Fibroblast of the conjunctiva (primary cell): ENCODE measurements at regions not wholly inside any gene's neighbourhood (a gene's known extent, or its start where the extent isn't known, plus 50 kb on each side); places are given as distances from the start of the nearest gene placed in this dataset.
"Not testable (repeated sequence)": the region's sequence is repeated elsewhere in the genome, so short reads cannot be mapped to it uniquely, and the experiment has no call there.

Experiments used
- DNase-seq: peaks from one replicate; pipeline ENCODE4 v3.0.0-alpha.2; 2010; ENCODE audit warnings: low read depth

DNA sequence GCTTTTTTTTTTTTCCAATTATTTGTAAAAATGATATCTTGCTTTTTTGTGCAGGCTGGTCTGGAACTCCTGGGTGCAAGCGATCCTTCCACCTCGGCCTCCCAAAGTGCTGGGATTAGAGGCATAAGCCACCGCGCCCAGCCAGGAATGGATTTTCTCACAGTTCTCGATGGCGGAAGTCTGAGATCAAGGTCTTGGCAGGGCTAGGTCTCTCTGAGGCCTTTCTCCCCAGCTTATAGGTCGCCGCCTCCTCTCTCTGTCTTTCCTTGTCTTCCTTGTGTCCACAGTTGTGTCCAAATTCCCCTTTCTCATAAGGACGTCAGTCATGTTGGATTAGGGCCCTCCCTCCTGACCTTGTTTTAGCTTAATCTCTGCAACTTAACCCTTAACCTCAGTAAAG lies 200.5 kb downstream of the UQCRFS1 start:
- DNase-seq, result no peak

DNA sequence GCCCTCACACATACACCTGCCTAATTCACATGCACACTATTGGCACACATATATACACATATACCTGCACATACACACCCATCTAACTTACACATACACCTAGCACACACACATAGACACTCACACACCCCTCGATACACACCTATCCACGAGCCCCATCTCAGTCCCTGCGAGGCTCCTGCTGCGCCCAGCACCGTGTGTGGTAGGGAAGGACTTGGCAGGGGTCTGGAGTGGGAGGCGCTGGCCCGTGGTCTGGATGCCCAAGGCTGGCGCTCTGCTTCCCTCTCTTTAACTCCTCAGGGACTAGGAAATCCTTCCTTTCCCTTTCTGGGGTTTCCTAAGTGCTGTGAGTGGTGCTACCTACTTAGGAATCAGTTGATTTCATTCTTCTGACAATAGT lies 202.7 kb downstream of the UQCRFS1 start:
- no peak for DNase-seq

- no peak for DNase-seq
These were observed 206.8 kb downstream of the UQCRFS1 start for GRCh38 chr19:29006057-29006735.

DNA sequence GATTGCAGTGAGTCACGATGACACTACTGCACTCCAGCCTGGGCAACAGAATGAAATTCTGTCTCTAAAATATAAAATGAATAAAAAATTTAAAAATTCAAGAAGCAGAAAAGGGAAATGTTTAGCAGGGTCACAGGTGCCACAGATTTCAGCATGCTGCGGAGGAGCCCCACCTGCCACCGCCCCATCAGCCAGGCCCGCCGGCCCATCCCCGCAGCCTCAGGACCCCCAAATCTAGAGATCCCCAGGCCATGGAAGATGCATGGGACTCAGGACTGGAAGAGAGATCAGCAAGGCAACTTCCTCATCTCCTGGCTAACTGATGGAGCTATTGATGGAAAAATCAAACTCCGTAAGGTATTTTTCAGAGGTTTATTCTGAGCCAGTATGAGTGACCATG lies 208.2 kb downstream of the UQCRFS1 start:
- DNase-seq, result no peak

GRCh38 chr19:29003641-29004409 lies 209.1 kb downstream of the UQCRFS1 start:
- DNase-seq, result no peak

DNA sequence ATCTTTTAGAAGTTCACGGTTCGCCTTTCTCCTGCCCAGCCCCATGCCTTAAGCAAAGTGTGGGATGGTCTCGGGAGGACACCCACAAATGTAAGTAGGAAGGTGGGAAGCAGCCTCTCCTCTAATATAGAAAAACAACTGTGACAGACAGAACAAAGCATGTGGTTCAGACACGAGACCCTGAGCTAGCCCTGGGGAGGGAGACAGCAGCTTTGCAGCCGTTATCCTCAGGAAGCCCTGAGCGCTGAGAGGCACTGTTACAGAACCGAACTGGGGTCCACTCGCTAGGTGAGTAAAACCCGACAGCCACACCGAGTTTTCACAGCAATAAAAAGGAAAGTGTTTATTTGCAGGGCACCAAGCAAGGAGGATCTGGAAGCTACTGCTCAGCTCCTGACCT lies 210.6 kb downstream of the UQCRFS1 start:
- no peak for DNase-seq

- no peak for DNase-seq
These were observed 211.2 kb downstream of the UQCRFS1 start for GRCh38 chr19:29001597-29002245.

GRCh38 chr19:29001141-29001581 lies 211.8 kb downstream of the UQCRFS1 start:
- no peak for DNase-seq

DNA sequence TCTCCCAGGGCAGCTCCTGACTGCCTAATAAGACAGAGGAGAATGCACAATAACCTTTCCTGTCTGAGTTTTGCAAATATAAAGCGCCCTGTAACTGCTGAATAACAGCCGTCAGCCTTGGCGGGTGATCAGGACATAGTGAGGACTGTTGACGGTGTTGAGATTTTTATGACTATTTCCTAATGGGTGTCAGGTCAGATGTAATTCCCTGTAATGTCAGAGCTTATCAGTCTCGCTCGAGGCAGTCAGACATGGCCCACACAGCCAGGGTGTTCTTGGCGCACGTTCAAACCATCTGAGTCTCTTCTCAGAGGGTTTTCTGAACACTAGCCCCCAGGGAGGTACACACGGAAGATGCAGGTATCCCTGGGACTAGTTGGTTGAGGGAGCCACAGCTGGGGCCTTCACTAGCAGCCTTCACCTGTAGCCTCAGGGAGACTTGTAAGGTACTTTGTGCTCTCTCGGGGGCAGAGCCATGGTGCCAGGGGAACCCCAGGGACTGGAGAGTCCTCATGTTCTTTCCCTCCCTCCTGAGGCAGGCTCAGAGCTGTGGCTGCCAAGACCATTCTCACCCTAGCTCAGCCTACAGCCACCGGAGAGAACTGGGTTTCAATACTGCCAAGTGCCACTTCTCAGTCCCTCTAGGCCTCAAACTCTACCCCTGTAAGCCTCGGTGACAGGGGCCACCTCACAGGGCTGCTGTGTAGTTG lies 213.1 kb downstream of the UQCRFS1 start:
- no peak for DNase-seq

- DNase-seq, result no peak
These were observed 214.0 kb downstream of the UQCRFS1 start for GRCh38 chr19:28998974-28999373.

- not testable (repeated sequence) for DNase-seq
These were observed 215.1 kb downstream of the UQCRFS1 start for GRCh38 chr19:28997866-28998265.

GRCh38 chr19:28990522-28990921 lies 222.4 kb downstream of the UQCRFS1 start:
- no peak for DNase-seq

DNA sequence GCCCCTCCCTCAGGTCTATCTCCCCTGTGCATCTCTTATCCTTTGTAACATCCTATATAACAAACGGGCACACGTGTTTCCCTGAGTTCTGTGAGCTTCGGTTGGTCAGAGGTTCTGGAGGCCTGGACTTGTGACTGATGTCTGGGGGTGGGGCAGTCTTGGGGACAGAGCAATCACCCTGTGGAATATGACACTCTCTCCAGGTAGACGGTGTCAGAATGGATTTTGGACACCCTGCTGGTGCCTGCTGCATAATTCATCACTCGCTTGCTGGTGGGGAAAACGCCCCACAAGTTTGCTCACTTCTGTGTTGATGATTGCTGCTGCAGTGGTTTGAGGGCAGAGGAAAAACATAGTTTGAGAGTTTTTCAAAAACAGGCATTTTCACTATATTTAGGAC lies 223.2 kb downstream of the UQCRFS1 start:
- no peak for DNase-seq

DNA sequence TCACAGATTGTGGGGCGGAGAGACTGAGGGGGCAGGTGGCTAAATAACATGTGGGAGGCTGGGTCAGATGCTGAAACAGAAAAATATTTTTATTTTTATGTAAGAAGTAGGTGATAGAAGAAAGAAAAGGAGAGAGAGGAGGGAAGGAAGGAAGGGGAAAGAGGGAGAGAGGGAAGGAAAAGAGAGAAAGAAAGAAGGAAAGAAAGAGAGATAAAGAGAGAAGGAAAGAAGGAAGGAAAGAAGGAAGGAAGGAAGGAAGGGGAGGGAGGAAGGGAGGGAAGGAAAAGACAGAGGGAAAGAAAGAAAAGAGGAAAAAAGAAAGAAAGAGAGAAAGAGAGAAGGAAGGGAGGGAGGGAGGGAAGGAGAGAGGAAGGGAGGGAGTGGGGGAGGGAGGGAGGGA lies 224.9 kb downstream of the UQCRFS1 start:
- DNase-seq, result no peak

GRCh38 chr19:28987177-28987576 lies 225.8 kb downstream of the UQCRFS1 start:
- no peak for DNase-seq

DNA sequence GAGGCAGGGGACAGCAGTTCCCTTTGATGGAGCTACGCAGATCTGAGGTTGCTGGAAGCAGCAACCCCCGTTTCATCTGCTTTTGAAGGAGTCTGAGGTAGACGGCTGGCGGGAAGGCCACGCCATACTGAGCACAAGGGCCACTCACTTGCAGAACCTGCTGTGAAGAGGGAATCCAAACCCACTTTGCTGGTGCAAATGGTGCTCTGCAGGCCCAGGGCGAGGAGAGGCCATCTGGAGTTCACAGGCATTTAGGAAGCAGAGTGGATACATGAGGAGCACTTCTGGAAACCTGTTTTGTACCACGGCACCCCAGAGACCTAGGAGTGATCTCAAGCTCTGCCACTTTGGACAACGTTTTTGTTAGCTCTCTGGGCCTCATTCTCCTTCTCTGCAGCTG lies 227.8 kb downstream of the UQCRFS1 start:
- no peak for DNase-seq

- no peak for DNase-seq
These were observed 228.6 kb downstream of the UQCRFS1 start for GRCh38 chr19:28984315-28984714.

DNA sequence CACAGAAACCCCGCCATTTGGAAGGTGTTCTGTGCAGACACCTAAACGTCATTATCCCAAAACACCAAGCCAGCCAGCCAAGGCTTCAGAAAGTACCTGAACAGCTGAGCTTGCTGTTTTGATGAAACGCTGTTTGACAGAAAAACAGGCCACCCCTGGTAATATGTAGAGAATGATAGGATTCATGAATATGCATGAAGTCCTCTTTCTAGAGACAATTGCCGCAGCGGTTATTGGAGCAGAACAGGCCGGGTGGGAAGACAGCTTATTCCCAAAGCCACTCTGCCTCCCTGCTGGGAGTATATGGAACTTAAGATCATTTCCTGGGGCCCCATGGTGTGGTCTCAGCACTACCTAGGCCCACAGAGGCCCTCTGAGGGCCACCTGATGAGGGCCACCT lies 229.5 kb downstream of the UQCRFS1 start:
- DNase-seq, result no peak

DNA sequence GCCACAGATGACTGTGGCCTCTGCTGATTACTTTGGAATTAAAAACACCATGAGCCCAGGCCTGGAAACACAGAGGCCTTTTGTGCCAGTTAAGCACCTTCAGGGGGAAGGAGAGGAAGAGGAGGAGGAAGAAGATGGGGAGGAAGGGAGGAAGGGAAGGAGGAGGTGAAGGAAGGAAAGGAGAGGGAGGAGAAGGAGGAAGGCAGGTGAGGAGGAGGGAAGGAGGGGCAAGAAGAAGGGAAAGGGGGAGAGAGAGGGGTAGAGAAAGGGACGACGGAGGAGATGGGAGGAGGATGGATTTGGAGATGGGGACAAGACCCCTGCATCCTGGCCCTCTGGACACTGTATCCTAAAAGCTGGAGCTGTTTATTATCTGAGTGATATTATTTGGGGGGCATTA lies 231.0 kb downstream of the UQCRFS1 start:
- DNase-seq, result no peak

DNA sequence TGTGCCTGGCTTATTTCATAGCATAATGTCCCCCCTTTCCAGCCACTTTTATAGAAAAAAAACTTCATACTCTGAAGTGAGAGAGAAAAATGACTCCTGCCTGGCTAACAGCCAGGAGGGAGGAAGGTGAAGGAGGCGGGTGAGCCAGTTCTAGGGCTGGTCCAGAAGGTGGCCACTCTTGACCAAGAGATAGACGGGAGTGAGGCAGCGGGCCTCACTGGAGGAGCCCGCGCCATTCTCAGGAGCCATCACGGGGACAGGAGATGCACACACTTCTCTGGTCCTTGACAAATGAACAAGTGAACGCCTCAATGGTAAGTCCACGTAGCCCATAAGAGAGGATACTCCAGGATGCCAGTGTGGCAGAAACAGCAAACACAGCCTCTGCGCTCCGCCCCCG lies 231.4 kb downstream of the UQCRFS1 start:
- no peak for DNase-seq

DNA sequence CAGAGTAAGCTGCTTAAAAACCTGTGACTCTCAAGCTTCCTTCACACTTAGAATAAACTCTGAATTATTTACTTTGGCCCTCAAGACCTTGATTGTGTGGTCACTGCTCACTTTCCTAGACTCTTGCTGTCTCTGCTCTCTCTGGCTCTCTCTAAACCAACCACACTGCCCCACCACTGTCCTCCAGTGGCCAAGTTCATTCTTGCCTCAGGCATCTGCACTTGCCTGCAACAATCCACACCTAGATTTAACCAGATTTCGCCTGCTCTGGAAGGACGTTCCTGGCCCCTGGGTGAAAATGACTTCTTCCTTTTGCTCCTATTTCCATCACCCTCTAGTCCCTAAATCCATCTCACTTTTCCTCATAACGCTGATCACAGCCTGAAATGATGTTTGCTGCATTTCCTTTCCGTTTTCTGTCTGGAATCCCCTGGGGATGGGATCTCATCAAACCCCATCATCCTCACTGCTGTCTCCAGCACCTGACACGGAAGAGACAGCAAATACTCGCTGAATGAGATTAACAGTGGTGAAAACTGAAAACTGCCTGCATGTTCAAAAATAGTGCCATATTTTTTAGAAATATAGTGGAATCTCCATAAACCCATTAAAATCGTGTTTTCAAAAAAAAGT lies 232.6 kb downstream of the UQCRFS1 start:
- no peak for DNase-seq

DNA sequence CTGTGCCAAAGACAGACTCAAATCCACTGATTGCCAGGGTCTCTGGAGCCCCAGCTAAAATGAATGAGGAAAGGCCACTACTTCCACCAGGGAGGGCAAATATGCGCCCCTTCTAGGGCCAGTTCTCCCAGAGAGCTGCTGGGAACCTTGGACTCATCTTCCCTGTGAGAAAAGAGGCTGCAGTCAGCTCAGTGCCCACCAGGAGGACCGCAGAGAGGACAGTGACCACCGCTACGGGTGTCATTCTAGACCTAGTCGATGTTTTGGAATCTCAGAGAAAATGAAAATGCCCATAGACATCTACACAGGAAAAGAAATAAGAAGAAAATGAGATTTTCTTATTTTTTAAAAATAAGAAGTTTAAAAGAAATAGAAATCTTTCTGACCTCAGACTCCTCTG lies 235.1 kb downstream of the UQCRFS1 start:
- no peak for DNase-seq
